GM12878 (cell line): ENCODE measurements at regions not wholly inside any gene's neighbourhood (a gene's known extent, or its start where the extent isn't known, plus 50 kb on each side); places are given as distances from the start of the nearest gene placed in this dataset.

Experiments
- ATAC-seq: fragments of 200-7000 bp; cut with Tn5 transposase; 3 replicates; pipeline ENCODE4 v1.9.1; 2020; ENCODE audit warnings: mild to moderate bottlenecking, moderate library complexity
- BruUV-seq: library from RNA; stranded (reverse); fragments of 400-500 nt; replicated peaks from 2 replicates; lab custom pipeline; 2021; lab: Mats Ljungman, UMichigan
- CTCF ChIA-PET: fragments of 300-600 bp; sonication (Branson Sonifier 250); formaldehyde crosslinking; extraction: SDS; loops from one replicate; lab custom pipeline; 2021; ENCODE audit warnings: inconsistent platforms; lab: Yijun Ruan, JAX
- POLR2A ChIA-PET: fragments of 350-600 bp; formaldehyde crosslinking; extraction: SDS; loops from one replicate; lab custom pipeline; 2021; ENCODE audit warnings: inconsistent platforms; lab: Charles Lee
- RAD21 ChIA-PET: fragments of 300-600 bp; sonication (Branson Sonifier 250); formaldehyde crosslinking; loops from one replicate; lab custom pipeline; 2023; ENCODE audit warnings: antibody characterized with exemption; ENCODE audit not compliant: unreplicated experiment; lab: Charles Lee
- SMC1A ChIA-PET: fragments of 300-600 bp; sonication (Branson Sonifier 250); formaldehyde crosslinking; loops from one replicate; lab custom pipeline; 2023; ENCODE audit not compliant: unreplicated experiment, uncharacterized antibody; lab: Charles Lee
- DNase-seq: peaks from one replicate; pipeline ENCODE4 v3.0.0-alpha.2; 2011; ENCODE audit warnings: low read depth, low spot score
- FAIRE-seq: peaks from 3 replicates; lab custom pipeline; 2011; peaks lifted over from hg19 to GRCh38; lab: Jason Lieb, UNC
- H2AFZ ChIP-seq: 2 replicates; pipeline ENCODE4 v1.6.0; 2011; ENCODE audit warnings: low read depth, low read length, control low read depth; ENCODE audit not compliant: control insufficient read depth
- H3K27ac ChIP-seq: 2 replicates; pipeline ENCODE4 v1.5.1; 2011; ENCODE audit warnings: control low read depth; ENCODE audit not compliant: control insufficient read depth, insufficient read depth
- H3K27me3 ChIP-seq, 2 experiments: replicated peaks in 1 of 2; 2 replicates each; pipeline versions ENCODE4 v1.6.0 to v1.6.1; 2011; ENCODE audit warnings: low read length in 1 of 2; ENCODE audit not compliant: control insufficient read depth in 2 of 2, insufficient read depth in 2 of 2
- H3K36me3 ChIP-seq, 2 experiments: 2 replicates each; pipeline ENCODE4 v1.5.1; 2011; ENCODE audit warnings: low read length in 1 of 2; ENCODE audit not compliant: control insufficient read depth in 2 of 2, insufficient read depth in 2 of 2
- H3K4me1 ChIP-seq: 2 replicates; pipeline ENCODE4 v1.6.1; 2011; ENCODE audit warnings: mild to moderate bottlenecking, low read length, moderate library complexity, mixed read lengths; ENCODE audit not compliant: control insufficient read depth, insufficient read depth
- H3K4me2 ChIP-seq: 2 replicates; pipeline ENCODE4 v1.6.0; 2011; ENCODE audit warnings: control low read depth; ENCODE audit not compliant: control insufficient read depth, insufficient read depth
- H3K4me3 ChIP-seq: fragments of 200-600 bp; sonication (generic); 2 replicates; pipeline ENCODE4 v1.5.1; 2016
- H3K79me2 ChIP-seq: 2 replicates; pipeline ENCODE4 v1.6.0; 2011; ENCODE audit warnings: low read length; ENCODE audit not compliant: control insufficient read depth, insufficient read depth
- H3K9ac ChIP-seq: 2 replicates; pipeline ENCODE4 v1.8.0; 2011; ENCODE audit warnings: low read length, control low read depth, mixed read lengths; ENCODE audit not compliant: control insufficient read depth, insufficient read depth
- H3K9me3 ChIP-seq: replicated peaks from 3 replicates; pipeline ENCODE4 v1.5.1; 2011; ENCODE audit warnings: mild to moderate bottlenecking, low read length; ENCODE audit not compliant: control insufficient read depth, insufficient read depth
- H4K20me1 ChIP-seq: 2 replicates; pipeline ENCODE4 v1.6.0; 2011; ENCODE audit not compliant: control insufficient read depth, insufficient read depth
- EED ChIP-seq: sonication (generic); IDR thresholded peaks from 2 replicates; pipeline ENCODE4 v1.6.1; 2016; ENCODE audit warnings: antibody characterized with exemption, low read depth
- FOXM1 ChIP-seq: IDR thresholded peaks from 2 replicates; pipeline ENCODE4 v1.6.1; 2012; ENCODE audit warnings: low read depth, mild to moderate bottlenecking, inconsistent platforms, low read length, moderate library complexity
- HDGF ChIP-seq: fragments of 450-650 bp; IDR thresholded peaks from 2 replicates; pipeline ENCODE4 v1.6.1; 2016; ENCODE audit warnings: antibody characterized with exemption
- PKNOX1 ChIP-seq: fragments of 450-650 bp; IDR thresholded peaks from 2 replicates; pipeline ENCODE4 v1.6.1; 2016; ENCODE audit warnings: mild to moderate bottlenecking
- POLR2AphosphoS2 ChIP-seq: IDR thresholded peaks from 2 replicates; pipeline ENCODE4 v1.6.1; 2011; ENCODE audit warnings: low read depth, mild to moderate bottlenecking, low read length, improper control_type of control experiment, moderate library complexity
- RAD51 ChIP-seq: fragments of 450-650 bp; IDR thresholded peaks from 2 replicates; pipeline ENCODE4 v1.6.1; 2016; ENCODE audit warnings: moderate library complexity, mild to moderate bottlenecking, inconsistent platforms
- REST ChIP-seq: IDR thresholded peaks from 2 replicates; pipeline ENCODE4 v1.6.1; 2012; ENCODE audit warnings: mild to moderate bottlenecking, low read depth, low read length
- SUPT20H ChIP-seq: IDR thresholded peaks from 2 replicates; pipeline ENCODE4 v1.6.1; 2011; ENCODE audit warnings: low read depth, mild to moderate bottlenecking, low read length, moderate library complexity, borderline replicate concordance; ENCODE audit not compliant: control insufficient read depth
- SUZ12 ChIP-seq: fragments of 200-600 bp; sonication (generic); IDR thresholded peaks from one replicate; pipeline ENCODE4 v1.6.1; 2018; ENCODE audit warnings: antibody characterized with exemption, mild to moderate bottlenecking; ENCODE audit not compliant: unreplicated experiment
- TARDBP ChIP-seq: IDR thresholded peaks from 2 replicates; pipeline ENCODE4 v1.6.1; 2016; ENCODE audit warnings: borderline replicate concordance
- TCF3 ChIP-seq: IDR thresholded peaks from 2 replicates; pipeline ENCODE4 v1.6.1; 2012; ENCODE audit warnings: low read depth, mild to moderate bottlenecking, low read length, borderline replicate concordance; ENCODE audit not compliant: insufficient read depth
- USF2 ChIP-seq: IDR thresholded peaks from 2 replicates; pipeline ENCODE4 v1.6.1; 2011; ENCODE audit warnings: low read depth, low read length, improper control_type of control experiment, borderline replicate concordance
- ZNF592 ChIP-seq: fragments of 450-650 bp; IDR thresholded peaks from 2 replicates; pipeline ENCODE4 v1.6.1; 2017; ENCODE audit warnings: mild to moderate bottlenecking, moderate library complexity
- WGBS: methylation state at CpG from one replicate; pipeline ENCODE4 v1.1.6; 2016; ENCODE audit warnings: low lambda C conversion rate; ENCODE audit not compliant: insufficient replicate concordance, insufficient coverage; ENCODE audit errors: missing lambda C conversion rate; 5-methylcytosine and 5-hydroxymethylcytosine counted together
- in situ Hi-C: fragments of 300-500 bp; cut with MboI; formaldehyde crosslinking; loops from 9 replicates; pipeline ENCODE4 v1.14.3; 2018; ENCODE audit warnings: mixed read lengths
- intact Hi-C: fragments of 100-400 bp; cut with micrococcal nuclease; formaldehyde crosslinking; loops from one replicate; pipeline ENCODE4 v1.14.2; 2022; ENCODE audit not compliant: unreplicated experiment

- Histone ChIP-seq H3K4me1 (no peaks in the 10 kb centered on the region), H3K4me2 (no peak overlapping the region), H3K27ac (no peak overlapping the region), H3K27me3 (no peaks in the 10 kb centered on the region), H3K36me3 (no peaks in the 10 kb centered on the region), H4K20me1 (no peaks in the 10 kb centered on the region), H3K4me3 (no peak overlapping the region), H3K9me3 (no peaks in the 10 kb centered on the region), H2AFZ (no peak overlapping the region), H3K79me2 (no peaks in the 10 kb centered on the region), H3K9ac (no peak overlapping the region)
- ChIA-PET RAD21 (no interaction called here), POLR2A (no interaction called here), CTCF (interaction anchor here (2.0 to 2.5 kb wide), 2 partner anchors 191 to 422 kb away, joined by 8 to 10 read pairs; no protein-coding TSS in a partner anchor), SMC1A (interaction anchor here (0.6 to 3.0 kb wide), 2 partner anchors 191 to 283 kb away, joined by 3 to 13 read pairs; no protein-coding TSS in a partner anchor)
- DNase-seq: no peak
- in situ Hi-C loops (loop anchor here (5.0 to 25.0 kb wide), 3 partner anchors 404 to 1224 kb away; partner anchors contain the start of gene DAZL), intact Hi-C loops (no loop called here)
- WGBS: 63% methylated on average over 3 of the region's 3 CpGs
- FAIRE-seq: no peak
- no TSS peak for BruUV-seq
- ATAC-seq: no peak
- TF ChIP-seq SUPT20H (no peak), POLR2AphosphoS2 (no peak), RAD51 (no peak), ZNF592 (no peak), TCF3 (no peak), SUZ12 (no peak), REST (no peak), FOXM1 (no peak), TARDBP (no peak), HDGF (no peak), USF2 (no peak), PKNOX1 (no peak), EED (no peak)
Measured at GRCh38 chr3:17836092-17836491, 93.7 kb upstream of the TBC1D5 start.
